Panc1 (cell line): ENCODE measurements at regions not wholly inside any gene's neighbourhood (a gene's known extent, or its start where the extent isn't known, plus 50 kb on each side); places are given as distances from the start of the nearest gene placed in this dataset.

Experiments
- ATAC-seq: fragments of 200-7000 bp; cut with Tn5 transposase; 2 replicates; pipeline ENCODE4 v1.9.1; 2020; ENCODE audit warnings: mild to moderate bottlenecking, moderate library complexity
- BruUV-seq: library from RNA; stranded (reverse); fragments of 400-500 nt; replicated peaks from 2 replicates; lab custom pipeline; 2021; lab: Mats Ljungman, UMichigan
- CTCF ChIA-PET: fragments of 300-600 bp; sonication (Branson Sonifier 250); formaldehyde crosslinking; loops from one replicate; lab custom pipeline; 2022; ENCODE audit warnings: antibody characterized with exemption; lab: Charles Lee
- POLR2A ChIA-PET: fragments of 300-600 bp; sonication (Branson Sonifier 250); formaldehyde crosslinking; loops from one replicate; lab custom pipeline; 2022; ENCODE audit warnings: antibody characterized with exemption; lab: Charles Lee
- DNase-seq: peaks from one replicate; pipeline ENCODE4 v3.0.0-alpha.2; 2010; ENCODE audit warnings: low read depth, low spot score
- H3K27ac ChIP-seq: 2 replicates; pipeline ENCODE4 v1.5.1; 2011; ENCODE audit warnings: mild to moderate bottlenecking, low read length, inconsistent platforms
- H3K27me3 ChIP-seq: fragments of 200-500 bp; sonication (Bioruptor generic); 2 replicates; pipeline ENCODE4 v1.6.0; 2014; ENCODE audit warnings: low read length, inconsistent platforms; ENCODE audit not compliant: control insufficient read depth, insufficient read depth
- H3K36me3 ChIP-seq: fragments of 200-500 bp; sonication (Bioruptor generic); 2 replicates; pipeline ENCODE4 v1.5.1; 2014; ENCODE audit warnings: inconsistent platforms, mild to moderate bottlenecking, low read length, moderate library complexity; ENCODE audit not compliant: control insufficient read depth, insufficient read depth
- H3K4me1 ChIP-seq: 2 replicates; pipeline ENCODE4 v1.5.1; 2011; ENCODE audit warnings: inconsistent platforms, mild to moderate bottlenecking, low read length, moderate library complexity; ENCODE audit not compliant: control insufficient read depth, insufficient read depth
- H3K4me3 ChIP-seq, 2 experiments: 2 replicates each; pipeline ENCODE4 v1.5.1; 2011 to 2012; ENCODE audit warnings: low read depth in 2 of 2, low read length in 2 of 2, mild to moderate bottlenecking in 2 of 2, inconsistent platforms in 1 of 2, moderate library complexity in 1 of 2
- H3K9me3 ChIP-seq: fragments of 200-500 bp; sonication (Bioruptor generic); 2 replicates; pipeline ENCODE4 v1.5.1; 2014; ENCODE audit warnings: low read depth, mild to moderate bottlenecking, inconsistent platforms, low read length, moderate library complexity; ENCODE audit not compliant: control insufficient read depth, insufficient read depth
- POLR2AphosphoS5 ChIP-seq: IDR thresholded peaks from 2 replicates; pipeline ENCODE4 v1.6.1; 2012; ENCODE audit warnings: mild to moderate bottlenecking, low read depth, low read length, moderate library complexity
- SIN3A ChIP-seq: IDR thresholded peaks from 2 replicates; pipeline ENCODE4 v1.6.1; 2012; ENCODE audit warnings: low read depth, mild to moderate bottlenecking, low read length, moderate library complexity, borderline replicate concordance; ENCODE audit not compliant: insufficient read depth
- TCF7L2 ChIP-seq: IDR thresholded peaks from 2 replicates; pipeline ENCODE4 v1.6.1; 2011; ENCODE audit warnings: mild to moderate bottlenecking, low read depth, low read length, inconsistent platforms
- in situ Hi-C: cut with HindIII; loops from 2 replicates; pipeline ENCODE4 v1.10.0; 2016; ENCODE audit warnings: low sequenced_read_pairs, low pct_unique_long_range_greater_than_20kb
- intact Hi-C: fragments of 100-400 bp; cut with micrococcal nuclease; formaldehyde crosslinking; loops from one replicate; pipeline ENCODE4 v1.10.0; 2022; ENCODE audit not compliant: unreplicated experiment
- TF ChIP-seq, protein P1 (sequence below): fragments of 450-650 bp; IDR thresholded peaks from 2 replicates; pipeline ENCODE4 v1.5.1; 2017; ENCODE audit warnings: mild to moderate bottlenecking
- TF ChIP-seq, protein P2 (sequence below), 2 experiments: IDR thresholded peaks; 2 replicates each; pipeline ENCODE4 v1.6.1; 2011 to 2012; ENCODE audit warnings: low read depth in 2 of 2, control low read depth in 1 of 2, low read length in 1 of 2, mild to moderate bottlenecking in 1 of 2, moderate library complexity in 1 of 2; ENCODE audit not compliant: insufficient read depth in 1 of 2

DNA sequence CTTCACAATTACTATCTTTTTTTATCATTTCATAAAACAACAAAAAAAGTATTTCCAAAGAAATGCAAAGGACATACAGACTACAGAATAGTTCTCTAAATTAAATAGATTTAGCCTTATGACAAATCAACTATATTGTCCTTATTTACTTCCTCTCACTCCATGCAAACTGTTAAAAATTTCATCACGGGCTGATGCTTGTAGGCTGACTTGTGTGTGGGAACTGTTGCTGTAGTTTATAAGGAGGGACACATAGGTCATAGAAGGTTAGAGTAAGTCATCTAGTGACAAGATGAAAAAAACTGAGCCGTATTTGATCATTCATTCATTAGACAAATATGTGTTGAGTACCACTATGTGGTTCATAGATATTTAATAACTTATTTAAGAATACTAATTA lies 232.5 kb upstream of the TBL1XR1 start:
- Histone ChIP-seq H3K4me3 (no peak overlapping the region), H3K27ac (peak overlapping the region; percentile 60; the same call in 1 of the 2 replicates), H3K4me1 (peaks cover 10% of the 10 kb centered on the region; the same call in 1 of the 2 replicates), H3K36me3 (no peaks in the 10 kb centered on the region), H3K9me3 (no peaks in the 10 kb centered on the region; the same call in 1 of the 2 replicates), H3K27me3 (no peaks in the 10 kb centered on the region)
- no peak for ATAC-seq
- no peak for TF ChIP-seq TCF7L2
- TF ChIP-seq SIN3A = no peak
- no peak for TF ChIP-seq POLR2AphosphoS5
- TF ChIP-seq, protein P1, sequence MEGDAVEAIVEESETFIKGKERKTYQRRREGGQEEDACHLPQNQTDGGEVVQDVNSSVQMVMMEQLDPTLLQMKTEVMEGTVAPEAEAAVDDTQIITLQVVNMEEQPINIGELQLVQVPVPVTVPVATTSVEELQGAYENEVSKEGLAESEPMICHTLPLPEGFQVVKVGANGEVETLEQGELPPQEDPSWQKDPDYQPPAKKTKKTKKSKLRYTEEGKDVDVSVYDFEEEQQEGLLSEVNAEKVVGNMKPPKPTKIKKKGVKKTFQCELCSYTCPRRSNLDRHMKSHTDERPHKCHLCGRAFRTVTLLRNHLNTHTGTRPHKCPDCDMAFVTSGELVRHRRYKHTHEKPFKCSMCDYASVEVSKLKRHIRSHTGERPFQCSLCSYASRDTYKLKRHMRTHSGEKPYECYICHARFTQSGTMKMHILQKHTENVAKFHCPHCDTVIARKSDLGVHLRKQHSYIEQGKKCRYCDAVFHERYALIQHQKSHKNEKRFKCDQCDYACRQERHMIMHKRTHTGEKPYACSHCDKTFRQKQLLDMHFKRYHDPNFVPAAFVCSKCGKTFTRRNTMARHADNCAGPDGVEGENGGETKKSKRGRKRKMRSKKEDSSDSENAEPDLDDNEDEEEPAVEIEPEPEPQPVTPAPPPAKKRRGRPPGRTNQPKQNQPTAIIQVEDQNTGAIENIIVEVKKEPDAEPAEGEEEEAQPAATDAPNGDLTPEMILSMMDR = no peak
- TF ChIP-seq, protein P2, sequence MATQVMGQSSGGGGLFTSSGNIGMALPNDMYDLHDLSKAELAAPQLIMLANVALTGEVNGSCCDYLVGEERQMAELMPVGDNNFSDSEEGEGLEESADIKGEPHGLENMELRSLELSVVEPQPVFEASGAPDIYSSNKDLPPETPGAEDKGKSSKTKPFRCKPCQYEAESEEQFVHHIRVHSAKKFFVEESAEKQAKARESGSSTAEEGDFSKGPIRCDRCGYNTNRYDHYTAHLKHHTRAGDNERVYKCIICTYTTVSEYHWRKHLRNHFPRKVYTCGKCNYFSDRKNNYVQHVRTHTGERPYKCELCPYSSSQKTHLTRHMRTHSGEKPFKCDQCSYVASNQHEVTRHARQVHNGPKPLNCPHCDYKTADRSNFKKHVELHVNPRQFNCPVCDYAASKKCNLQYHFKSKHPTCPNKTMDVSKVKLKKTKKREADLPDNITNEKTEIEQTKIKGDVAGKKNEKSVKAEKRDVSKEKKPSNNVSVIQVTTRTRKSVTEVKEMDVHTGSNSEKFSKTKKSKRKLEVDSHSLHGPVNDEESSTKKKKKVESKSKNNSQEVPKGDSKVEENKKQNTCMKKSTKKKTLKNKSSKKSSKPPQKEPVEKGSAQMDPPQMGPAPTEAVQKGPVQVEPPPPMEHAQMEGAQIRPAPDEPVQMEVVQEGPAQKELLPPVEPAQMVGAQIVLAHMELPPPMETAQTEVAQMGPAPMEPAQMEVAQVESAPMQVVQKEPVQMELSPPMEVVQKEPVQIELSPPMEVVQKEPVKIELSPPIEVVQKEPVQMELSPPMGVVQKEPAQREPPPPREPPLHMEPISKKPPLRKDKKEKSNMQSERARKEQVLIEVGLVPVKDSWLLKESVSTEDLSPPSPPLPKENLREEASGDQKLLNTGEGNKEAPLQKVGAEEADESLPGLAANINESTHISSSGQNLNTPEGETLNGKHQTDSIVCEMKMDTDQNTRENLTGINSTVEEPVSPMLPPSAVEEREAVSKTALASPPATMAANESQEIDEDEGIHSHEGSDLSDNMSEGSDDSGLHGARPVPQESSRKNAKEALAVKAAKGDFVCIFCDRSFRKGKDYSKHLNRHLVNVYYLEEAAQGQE (IDR thresholded peaks at IDR 0.05; ENCODE audit: insufficient read depth in 1 of 2, low read depth in 2 of 2, low read length in 1 of 2) = no peak
- POLR2A ChIA-PET = no interaction called here
- intact Hi-C loops (no loop called here), in situ Hi-C loops (no loop called here)
- CTCF ChIA-PET = no interaction called here
- no peak for DNase-seq
- no TSS peak for BruUV-seq

DNA sequence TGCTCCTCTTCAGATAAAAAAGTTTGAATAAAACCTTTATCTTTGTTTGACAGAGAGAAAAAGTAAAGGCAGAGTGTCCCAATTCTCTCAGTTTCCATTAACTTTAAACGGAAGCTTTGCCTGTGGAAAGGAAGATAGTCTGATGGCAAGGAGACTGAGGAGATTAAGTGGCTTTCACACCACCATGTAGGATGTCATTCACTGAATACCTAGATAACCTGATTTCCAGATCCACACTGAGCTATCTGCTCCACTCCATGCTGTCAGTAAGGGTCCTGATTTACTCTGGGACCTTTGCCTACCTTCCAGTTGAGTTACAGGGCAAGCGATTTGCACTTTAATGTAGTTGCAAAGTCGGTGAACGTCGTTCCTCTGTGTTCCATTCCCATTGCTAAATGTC lies 233.4 kb upstream of the TBL1XR1 start:
- H3K36me3 ChIP-seq = no peaks in the 10 kb centered on the region
- H3K9me3 ChIP-seq = no peaks in the 10 kb centered on the region; the same call in 1 of the 2 replicates
- BruUV-seq = no TSS peak
- POLR2A ChIA-PET = no interaction called here
- DNase-seq (no peak), ATAC-seq (no peak)
- TF ChIP-seq, protein P2 (IDR thresholded peaks at IDR 0.05; ENCODE audit: insufficient read depth in 1 of 2, low read depth in 2 of 2, low read length in 1 of 2) = no peak
- TF ChIP-seq SIN3A (no peak), TCF7L2 (no peak), POLR2AphosphoS5 (no peak)
- TF ChIP-seq, protein P1 = no peak
- peak overlapping the region; percentile 50; the same call in 1 of the 2 replicates for H3K27ac ChIP-seq
- H3K4me1 ChIP-seq = peaks cover 10% of the 10 kb centered on the region; the same call in 1 of the 2 replicates
- intact Hi-C loops (no loop called here), in situ Hi-C loops (no loop called here)
- H3K4me3 ChIP-seq = no peak overlapping the region
- no peaks in the 10 kb centered on the region for H3K27me3 ChIP-seq
- CTCF ChIA-PET = no interaction called here
